ENCODE measurements at regions not wholly inside any gene's neighbourhood (a gene's known extent, or its start where the extent isn't known, plus 50 kb on each side); places are given as distances from the start of the nearest gene placed in this dataset.

- no peak overlapping the region for H3K23ac ChIP-seq (ENCODE audit: insufficient read length, low read depth, low read length)
- H3K79me1 ChIP-seq (ENCODE audit: insufficient read depth, low read depth, low read length, poor library complexity, severe bottlenecking) = no peaks in the 10 kb centered on the region
- no peak overlapping the region for H2BK12ac ChIP-seq (ENCODE audit: insufficient read length, low read depth, low read length)
- Mint-ChIP-seq H3K27me3 (ENCODE audit: low read depth) (peaks cover 11% of the 10 kb centered on the region), H3K36me3 (ENCODE audit: insufficient read depth in 1 of 3, low read depth in 3 of 3) (no peaks in the 10 kb centered on the region; a peak in 1 of 7 replicates), H3K27ac (no peak overlapping the region), H3K4me1 (no peaks in the 10 kb centered on the region), H3K9me3 (peaks cover 10 to 19% of the 10 kb centered on the region in 2 experiments), H3K4me3 (no peak overlapping the region)
- no peaks in the 10 kb centered on the region for H4K20me1 ChIP-seq (ENCODE audit: control insufficient read depth, insufficient read depth, insufficient read length)
- no peak for DNase-seq
- no peak overlapping the region for H3K4ac ChIP-seq (ENCODE audit: low read depth, low read length)
- H3K4me1 ChIP-seq (ENCODE audit: insufficient read depth, low read length) = no peaks in the 10 kb centered on the region
- H3K23me2 ChIP-seq (ENCODE audit: insufficient read length, low read depth, low read length, poor library complexity, severe bottlenecking) = no peaks in the 10 kb centered on the region
- H3T11ph ChIP-seq (ENCODE audit: low read length) = no peak overlapping the region
- no peak overlapping the region for H2BK15ac ChIP-seq (ENCODE audit: low read depth, low read length)
- H2BK5ac ChIP-seq (ENCODE audit: insufficient read length, low read length) = no peak overlapping the region
- no peak overlapping the region for H2AK5ac ChIP-seq (ENCODE audit: insufficient read length, low read length)
- H2BK20ac ChIP-seq (ENCODE audit: low read depth, low read length, poor library complexity, severe bottlenecking) = no peak overlapping the region
- H3K56ac ChIP-seq (ENCODE audit: insufficient read length, low read depth, low read length) = no peak overlapping the region
- no CpG with 5 or more reads among the region's 1 CpG for WGBS (ENCODE audit: extremely low coverage, insufficient read length, low lambda C conversion rate)
- H3K9me3 ChIP-seq (ENCODE audit: control insufficient read depth, low read depth, low read length) = no peaks in the 10 kb centered on the region
- H4K91ac ChIP-seq (ENCODE audit: insufficient read length, low read depth, low read length) = no peak overlapping the region
- H3K27ac ChIP-seq (ENCODE audit: insufficient read length, low read depth, low read length) = no peak overlapping the region
- TF ChIP-seq CTCF (conservative IDR thresholded peaks at IDR 0.05) = no peak
- H4K8ac ChIP-seq (replicated peaks; ENCODE audit: insufficient read length, low read depth, low read length) = no peak overlapping the region
- H2BK120ac ChIP-seq (ENCODE audit: low read depth, low read length, poor library complexity, severe bottlenecking) = no peak overlapping the region
- no peak overlapping the region for H4K5ac ChIP-seq (ENCODE audit: insufficient read length, low read depth, low read length)
- H3K18ac ChIP-seq (ENCODE audit: insufficient read length, low read depth, low read length) = no peak overlapping the region
- H3K9ac ChIP-seq (ENCODE audit: extremely low read depth, insufficient read length, low read length) = no peak overlapping the region
- H3K4me2 ChIP-seq (ENCODE audit: insufficient read depth, insufficient read length, low read length) = no peak overlapping the region
- no peaks in the 10 kb centered on the region for H3K27me3 ChIP-seq (ENCODE audit: insufficient read depth, low read length)
- H3K14ac ChIP-seq (ENCODE audit: insufficient read depth, low read length) = no peak overlapping the region
- H2AFZ ChIP-seq (ENCODE audit: low read length) = no peak overlapping the region
- H3K79me2 ChIP-seq (ENCODE audit: insufficient read depth, low read length) = no peaks in the 10 kb centered on the region
Observed at GRCh38 chr1:37159102-37159501, 124.8 kb upstream of the GRIK3 start.

Measured in H9 (cell line).